Activated T-cell treated with anti-CD3 and anti-CD28 coated beads for 1 hour (primary cell): ENCODE measurements at regions not wholly inside any gene's neighbourhood (a gene's known extent, or its start where the extent isn't known, plus 50 kb on each side); places are given as distances from the start of the nearest gene placed in this dataset.

Experiments used
- DNase-seq: peaks from one replicate; pipeline ENCODE4 v3.0.0-alpha.2; 2020; ENCODE audit warnings: low read depth

DNA sequence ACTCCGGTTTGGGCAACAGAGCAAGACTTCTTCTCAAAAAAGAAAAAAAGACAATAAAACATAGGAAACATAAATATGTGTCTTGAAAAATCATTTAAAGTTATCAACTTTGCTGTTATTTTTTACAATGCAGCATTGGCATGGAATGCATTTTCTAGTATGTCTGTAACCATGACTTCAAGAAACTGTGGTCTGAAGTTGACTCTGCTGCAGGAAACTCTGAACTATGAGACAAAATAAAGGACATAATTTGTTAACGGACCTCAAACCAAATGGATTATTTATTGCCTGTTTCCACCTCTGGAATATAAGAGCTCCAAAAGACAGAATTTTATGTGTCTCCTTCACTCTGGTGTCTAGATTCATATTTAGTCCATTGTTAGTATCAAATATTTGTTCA is 79.1 kb downstream of the TRIB2 start:
- DNase-seq = no peak

DNA sequence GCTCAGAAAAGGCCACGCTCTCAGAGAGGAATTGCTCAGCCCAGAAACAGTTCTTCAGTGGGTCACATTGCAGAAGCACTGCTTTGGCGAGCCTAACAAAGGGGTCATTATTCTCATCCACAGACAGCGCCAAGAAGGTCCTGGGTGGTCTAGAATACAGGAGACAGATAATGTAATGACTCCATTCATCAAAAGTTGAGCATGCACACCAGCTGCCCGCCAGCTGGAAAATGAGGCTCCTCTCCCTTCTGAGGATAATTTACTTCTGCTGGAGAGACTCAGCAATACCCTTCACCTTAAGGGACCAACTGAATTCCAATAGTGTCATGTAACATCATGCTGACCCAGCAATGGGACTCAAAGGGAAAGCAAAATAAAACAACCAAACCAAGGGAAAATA is 79.9 kb downstream of the TRIB2 start:
- DNase-seq = no peak

DNA sequence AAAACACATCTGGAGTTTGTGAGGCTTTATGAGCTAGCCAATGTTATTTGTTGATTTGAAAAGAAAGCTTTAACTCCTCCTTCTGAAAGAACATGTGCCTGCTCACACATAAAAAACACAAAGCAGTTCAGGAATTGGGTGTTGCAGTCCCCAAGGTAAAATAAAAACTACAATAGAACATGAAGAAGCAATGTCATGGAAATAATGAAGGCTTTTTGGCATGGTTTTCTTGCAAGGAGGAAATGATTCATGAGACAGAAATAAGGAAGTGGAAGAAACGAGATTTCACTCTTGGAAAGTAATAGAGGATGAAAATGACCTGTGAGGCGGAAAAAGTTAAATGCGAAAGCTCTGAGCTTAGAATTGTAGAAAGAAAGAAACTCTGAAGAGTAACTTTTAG is 81.1 kb downstream of the TRIB2 start:
- DNase-seq = no peak

DNA sequence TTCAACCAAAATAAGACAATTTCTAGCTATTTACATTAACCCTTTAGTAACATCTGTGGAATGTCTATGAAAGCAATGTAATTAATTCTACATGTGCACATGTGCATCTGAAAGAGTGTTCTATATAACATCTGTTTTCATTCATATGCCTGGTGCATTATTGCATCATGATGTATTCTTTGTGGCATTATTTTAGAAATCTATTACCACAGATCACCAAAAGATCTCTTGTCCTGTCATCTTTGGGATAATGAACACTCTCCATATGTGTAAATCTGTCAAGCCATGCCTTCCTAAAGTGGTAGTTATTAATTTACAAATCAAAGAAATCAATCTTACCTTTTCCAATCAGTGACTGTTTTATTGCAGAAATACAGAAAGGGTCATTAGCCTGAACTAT is 86.9 kb downstream of the TRIB2 start:
- DNase-seq = no peak

DNA sequence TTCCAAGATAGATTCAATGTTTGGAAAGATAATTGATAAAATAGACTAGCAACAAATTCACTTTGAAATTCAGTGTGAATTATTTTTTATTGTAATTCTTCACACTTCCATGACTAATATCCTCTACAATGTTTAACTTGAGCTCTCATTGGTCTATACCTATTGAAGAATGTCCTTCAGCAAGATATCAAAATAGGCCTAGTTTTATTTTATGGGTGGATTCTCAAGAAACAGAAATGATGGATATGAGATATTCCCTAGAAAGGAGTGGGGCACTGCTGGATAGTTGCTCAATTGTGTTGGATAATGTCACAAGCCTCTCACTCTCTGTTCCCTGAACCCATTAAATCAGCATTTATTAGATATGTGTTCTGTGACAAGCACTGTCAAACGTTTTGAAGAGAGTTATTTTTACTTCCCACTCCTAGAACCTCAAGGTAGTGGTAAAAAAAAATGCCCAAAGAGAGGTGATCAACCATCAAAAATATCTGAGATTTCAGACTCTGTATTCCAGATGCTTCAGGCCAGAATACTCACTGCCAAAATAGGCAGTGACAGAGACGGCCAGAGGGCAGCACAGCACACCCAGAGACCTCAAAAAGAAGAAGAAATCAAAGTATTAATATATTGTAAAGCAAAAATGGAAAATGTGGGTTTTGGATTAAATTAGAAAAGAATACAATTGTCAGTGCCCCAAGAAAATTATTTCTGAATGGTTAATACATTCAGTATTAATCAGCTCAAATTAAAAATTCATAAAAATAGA is 87.5 kb downstream of the TRIB2 start:
- no peak for DNase-seq

DNA sequence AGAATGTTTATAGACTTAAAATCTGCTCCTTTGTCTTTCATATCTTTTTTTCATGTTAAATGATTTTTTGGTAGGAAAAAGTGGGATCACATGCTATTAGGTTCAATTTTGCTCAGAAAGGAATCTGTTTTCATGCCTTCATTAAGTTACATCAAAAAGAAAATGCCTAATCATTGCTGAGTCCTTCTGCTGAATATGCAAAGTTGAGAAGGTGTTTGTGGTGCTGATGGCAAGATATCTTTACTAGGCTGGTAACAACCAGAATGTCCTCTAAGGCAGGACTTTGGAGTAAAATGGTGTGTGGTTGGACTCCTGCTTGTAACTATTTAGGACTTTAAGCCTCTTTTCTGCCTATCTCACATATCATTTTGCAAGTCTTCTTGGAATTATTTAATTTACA is 88.3 kb downstream of the TRIB2 start:
- DNase-seq = no peak

DNA sequence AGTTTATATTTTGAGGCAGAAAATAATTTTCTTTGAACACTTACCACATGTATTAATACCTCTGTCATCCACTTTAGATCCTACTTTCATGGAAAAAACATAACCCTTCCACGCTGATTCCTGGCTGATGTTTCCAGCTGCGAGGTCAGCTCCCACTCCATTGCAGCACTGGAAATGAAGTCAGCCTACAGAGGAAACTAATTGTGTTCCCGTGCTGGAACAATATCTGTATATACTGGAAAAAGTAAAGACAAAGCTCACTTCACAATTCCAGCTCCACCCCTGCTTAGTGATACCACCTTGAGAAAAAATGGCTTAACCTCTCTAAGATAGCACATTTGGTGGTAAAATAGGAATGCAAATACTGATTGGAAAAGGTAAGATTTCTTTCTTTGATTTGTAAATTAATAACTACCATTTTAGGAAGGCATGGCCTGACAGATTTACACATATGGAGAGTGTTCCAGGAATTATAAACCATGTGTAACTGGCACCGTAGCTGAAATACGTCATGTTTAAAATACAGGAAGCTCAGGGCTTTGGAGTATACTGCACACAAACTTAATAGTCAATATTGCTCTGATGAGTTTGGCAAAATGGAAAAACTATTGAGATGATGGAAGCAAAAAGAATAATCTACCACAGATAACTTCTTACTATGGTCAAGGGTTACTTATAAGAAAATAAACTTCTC is 90.0 kb downstream of the TRIB2 start:
- DNase-seq = no peak

DNA sequence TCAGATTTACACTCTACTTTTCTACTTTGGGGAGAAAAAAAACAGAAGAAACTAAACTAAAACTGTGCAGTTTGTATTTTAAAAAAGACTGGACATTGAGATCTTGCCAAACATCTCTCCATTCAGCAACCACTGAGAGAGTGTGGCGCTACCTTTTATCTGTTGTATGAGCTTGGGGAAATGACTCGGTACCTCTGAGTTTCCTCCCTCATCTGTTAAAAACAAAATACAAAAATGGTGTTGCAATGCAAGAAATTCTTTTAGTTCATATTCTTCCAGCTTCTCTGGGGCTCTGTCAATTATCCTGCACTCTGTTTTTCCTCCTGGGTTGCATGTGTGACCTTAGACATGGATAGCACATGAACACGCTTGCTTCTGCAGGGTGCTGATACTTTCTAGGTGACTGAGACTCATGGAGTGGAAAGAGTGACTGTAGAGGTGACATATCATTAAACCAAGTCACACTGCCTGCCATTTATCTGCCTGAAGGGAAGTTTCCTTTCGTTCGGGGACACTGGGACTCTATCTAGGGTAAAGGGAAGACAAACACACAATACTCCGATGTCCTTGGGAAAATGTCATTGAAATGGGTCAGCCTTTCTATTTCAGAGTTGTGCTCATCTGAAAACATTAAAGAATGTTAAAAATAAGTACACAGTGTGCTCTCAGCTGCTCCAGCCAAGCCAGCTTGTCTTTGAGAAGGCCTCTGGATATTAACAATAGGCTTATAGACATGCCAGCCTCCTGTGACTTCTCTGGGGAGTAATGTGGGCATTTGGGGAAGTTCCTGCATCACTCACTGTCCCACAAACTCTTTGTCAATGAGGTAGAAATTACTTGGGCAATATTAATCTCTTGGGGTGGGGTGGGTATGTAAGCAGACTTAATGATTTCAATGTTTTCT is 91.4 kb downstream of the TRIB2 start:
- DNase-seq = no peak

DNA sequence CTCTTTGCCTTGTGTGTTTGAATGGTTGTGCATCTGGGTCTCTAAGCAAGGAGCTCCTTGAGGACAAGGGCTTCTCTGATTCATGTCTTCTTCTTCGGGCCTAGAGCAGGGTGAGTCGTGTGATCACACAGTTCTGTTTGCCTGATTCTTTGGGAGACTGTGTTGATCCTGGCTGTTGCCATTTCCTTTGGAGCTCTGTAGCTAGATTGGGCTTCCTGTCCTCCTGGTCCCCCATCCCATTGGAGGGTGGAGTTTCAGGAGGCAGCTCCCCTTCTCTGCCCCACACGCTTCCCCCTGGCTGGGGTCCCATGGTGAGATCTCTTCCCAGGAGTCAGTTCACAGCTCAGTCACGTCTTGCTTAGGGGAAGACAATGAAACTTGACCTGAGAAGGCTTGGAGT is 92.8 kb downstream of the TRIB2 start:
- no peak for DNase-seq

DNA sequence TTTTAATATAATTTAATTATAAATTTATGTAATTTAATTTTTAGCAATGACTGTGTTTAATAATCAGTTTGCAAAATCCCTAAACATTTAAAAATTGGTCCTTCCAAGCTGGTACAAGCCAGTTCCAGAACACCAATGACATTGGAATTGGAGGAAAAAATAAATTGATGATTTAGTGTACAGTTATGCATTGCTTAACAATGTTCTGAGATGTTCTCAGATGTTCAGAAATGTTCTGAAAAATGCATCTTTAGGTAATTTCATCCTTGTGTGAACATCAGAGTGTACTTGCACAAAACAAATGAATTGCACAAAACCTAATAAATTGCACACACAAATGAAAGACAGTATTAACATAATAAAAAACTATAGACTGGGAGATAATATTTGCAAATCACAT is 95.2 kb downstream of the TRIB2 start:
- DNase-seq = no peak

DNA sequence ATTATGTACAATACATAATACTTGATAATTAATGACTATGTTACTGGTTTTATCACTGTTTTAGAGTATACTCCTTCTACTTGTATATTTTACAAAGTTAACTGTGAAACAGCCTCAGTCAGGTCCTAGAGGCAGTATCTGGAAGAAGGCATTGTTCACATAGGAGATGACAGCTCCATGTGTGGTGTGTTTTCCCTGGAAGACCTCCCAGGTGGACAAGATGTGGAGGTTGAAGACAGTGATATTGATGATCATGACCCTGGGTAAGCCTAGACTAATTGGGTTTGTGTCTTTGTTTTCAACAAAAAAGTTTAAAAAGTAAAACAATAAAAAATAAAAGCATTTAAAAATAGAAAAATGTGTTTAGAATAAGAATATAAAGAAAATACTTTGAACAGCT is 96.4 kb downstream of the TRIB2 start:
- DNase-seq = no peak

DNA sequence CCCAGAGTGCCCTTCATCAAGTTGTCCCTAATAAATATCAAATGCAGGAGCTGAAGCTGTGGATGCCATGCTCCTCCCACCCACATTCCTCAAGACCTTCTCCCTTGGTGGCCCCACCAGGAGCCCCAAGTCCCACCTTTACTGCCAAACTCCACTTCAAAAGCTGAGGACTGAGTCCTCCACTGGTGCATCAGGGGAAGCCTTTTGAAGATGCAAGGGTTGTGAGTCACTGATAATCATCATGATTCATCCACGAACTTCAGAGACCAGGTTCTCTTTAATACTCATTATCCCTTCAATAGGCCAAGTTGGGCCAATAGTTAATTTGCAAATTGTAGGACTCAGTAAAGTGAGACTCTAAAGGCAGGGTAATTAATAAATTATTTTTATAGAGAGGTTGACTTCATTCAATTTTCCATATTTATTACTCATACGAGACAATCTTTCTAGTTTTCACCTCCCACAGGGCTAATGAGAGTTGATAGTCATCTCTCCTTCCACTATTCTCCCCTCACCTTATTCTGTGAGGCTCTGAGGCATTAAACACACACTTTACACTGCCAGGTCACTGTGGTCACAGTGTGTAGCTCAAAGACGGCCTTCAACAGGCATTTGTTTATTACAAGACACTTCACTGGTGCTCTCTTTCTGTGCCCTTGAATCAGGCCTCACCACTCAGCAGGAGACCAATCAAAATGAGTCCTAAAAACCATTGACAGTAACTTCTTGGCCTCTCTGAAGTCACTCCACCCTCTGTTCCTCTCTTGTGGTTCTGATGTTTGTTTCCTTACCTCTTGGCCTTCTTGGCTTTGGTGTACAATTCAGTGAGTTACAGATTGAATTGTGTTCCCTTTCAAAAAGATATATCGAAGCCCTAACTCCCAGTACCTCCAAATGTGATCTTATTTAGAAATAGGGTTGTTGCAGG is 99.9 kb downstream of the TRIB2 start:
- no peak for DNase-seq

DNA sequence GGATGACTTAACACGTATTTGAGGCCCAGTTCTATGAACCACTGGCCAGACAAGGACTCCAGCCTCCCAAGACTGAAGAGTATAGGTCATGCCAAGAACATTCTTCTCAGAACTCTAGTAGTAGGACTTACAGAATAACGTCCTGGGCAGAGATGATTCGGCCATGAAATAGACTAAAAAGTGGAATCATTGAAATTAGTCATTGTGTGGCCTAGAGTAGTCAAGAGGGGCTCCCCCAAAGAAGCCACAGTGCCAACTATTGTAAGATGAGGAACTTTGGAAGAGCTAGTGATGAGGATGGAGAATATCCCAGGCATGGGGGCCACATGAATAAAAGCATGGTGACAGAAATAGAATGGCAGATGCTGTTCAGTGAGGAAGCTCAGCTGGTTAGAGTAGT is 101.1 kb downstream of the TRIB2 start:
- no peak for DNase-seq

DNA sequence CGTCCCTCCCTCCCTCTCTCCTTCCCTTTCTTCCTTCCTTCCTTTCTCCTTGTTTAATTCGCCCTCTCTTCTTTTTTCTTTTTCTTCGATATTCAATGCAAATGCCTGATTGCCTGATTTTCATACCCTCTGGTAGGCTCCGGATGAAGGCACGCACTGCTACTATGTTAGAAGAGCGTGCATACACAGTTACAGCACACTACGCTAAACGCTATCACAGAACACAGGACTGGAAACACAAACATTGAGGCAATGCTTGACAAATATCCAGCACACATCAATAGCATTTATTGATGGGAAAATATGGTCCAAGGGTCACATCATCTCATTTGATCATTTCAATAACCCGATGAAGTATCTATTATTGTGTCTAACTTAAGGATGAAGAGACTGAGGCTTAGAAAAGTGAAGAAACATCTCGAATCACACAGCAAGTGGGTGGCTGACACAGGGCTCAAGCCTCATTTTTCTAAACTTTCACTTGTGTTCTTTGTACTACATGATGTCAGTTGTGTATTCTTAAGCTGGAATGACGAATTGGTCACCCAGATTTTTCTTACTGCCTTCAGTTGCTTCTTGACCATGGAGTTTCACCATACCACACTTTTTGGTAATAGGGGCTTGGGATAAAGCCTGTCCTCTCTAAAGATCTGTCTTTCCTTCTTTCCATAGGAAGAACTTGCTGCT is 101.8 kb downstream of the TRIB2 start:
- DNase-seq = no peak

DNA sequence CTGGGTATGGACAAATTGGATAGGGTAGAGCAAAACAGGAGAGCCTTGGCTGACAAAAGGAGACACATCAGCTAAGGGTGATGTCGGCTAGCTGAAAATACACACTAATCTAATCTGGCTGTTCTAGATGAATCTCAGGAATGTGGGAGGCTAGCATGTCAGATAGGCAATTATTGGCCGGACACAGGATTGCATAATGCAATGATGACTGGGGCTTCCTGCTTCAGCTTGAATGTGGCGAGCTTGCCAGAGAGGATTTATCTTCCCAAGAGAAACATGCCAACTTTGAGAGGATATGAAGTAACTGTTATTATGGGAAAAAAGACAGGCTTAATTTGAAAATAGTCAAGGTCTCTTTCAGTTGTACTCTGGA is 102.4 kb downstream of the TRIB2 start:
- DNase-seq = no peak

DNA sequence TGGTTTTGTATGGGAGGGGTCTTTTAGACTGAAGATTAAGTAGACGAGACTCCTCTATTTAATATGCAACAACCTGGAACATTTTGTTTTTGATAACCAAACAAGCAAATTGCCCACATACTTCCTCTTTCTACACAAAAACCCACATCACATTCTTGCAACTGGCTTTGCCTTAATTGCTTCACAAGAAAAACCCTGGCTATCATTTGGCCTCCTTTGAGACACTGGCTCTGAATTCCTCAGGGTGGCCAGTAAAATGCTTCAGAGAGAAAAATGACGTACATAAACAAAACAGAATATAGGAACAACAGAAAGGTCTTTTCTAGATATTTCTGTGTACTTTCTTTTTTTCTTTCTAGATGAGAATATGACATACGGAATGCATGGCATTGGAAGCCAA is 103.0 kb downstream of the TRIB2 start:
- DNase-seq = no peak

DNA sequence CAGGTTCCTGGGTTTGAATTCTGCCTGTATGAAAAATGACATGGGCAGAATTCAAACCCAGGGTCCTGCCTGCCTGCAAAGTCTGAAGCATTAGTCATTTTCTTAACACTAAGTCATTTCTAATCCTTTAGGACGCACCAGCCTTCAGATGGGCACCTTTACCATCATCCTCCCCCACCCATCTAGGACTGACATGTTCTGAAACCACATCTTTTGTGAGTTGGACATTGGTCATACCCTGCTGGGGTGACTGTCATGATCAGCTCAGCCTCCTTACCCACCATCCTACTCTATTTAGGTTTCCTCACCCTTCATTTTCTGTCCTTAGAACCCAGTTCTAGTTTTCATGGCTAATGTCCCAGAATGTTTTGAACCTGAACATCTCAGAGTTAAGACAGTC is 104.9 kb downstream of the TRIB2 start:
- DNase-seq = no peak

DNA sequence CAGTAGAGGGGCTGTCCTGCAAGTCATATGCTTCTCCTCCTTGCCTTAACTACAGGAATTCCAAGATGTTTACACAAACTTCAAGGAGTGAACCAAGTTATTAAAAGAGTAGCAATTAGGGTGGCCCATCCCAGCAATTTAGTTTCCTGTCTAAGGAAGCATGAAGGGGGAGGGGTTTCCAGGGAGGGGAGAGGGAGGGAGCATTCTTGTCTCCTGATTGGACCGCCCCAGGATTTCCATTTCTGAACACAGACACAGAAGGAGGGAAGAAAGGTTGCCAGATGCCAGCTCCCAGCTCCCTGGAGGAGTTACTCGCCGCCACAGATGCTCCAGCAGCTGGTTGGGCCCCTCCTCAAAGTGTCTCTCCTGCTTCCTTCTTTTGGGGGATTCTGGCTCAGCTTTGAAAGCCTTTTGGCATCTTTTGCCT is 107.6 kb downstream of the TRIB2 start:
- DNase-seq = no peak

DNA sequence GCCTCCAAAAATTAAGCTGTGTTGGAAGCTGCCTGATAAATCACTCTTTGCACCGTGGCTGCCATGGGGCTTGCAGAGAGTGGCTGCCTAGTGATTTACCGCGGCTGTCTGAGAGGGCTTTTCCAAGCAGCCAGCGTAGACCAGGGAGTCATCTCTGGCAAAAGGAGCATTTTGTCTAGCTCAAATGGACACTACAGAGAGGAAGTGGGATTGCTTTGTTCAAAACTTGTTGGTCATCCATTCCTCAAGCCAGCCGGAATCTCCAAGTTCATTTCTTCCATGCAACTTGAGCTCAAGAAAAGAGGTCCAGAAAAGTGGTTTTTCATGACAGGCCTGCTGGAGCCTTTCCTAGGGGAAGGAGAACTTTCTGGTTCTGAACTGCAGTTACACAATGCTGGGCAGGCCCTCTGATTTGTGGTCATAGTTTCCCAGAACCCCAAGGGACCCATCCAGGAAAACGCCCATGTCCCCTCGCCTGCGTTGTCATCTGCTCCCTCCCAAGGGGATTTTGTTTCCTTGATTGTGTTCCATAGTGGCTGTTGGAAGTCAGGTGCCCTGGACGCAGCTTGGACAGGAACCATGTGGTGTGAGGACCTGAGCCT is 108.1 kb downstream of the TRIB2 start:
- DNase-seq = no peak

DNA sequence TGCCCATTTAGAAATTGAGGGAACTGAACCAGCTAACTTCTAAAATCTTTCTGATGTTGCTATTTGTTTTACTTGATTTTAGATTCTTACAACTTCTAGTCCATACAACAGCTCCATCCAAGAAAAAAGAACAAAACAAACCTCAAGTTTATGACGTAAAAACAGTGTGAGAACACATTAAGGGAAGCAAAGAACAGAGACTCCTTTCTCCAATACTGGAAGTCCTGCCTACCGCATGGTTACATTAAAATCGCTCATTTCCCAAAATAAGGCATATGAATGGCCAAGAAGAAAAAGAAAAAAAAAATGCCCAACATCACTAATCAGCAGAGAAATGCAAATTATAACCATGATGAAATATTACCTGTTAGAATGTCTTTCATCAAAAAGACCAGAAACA is 110.0 kb downstream of the TRIB2 start:
- no peak for DNase-seq

DNA sequence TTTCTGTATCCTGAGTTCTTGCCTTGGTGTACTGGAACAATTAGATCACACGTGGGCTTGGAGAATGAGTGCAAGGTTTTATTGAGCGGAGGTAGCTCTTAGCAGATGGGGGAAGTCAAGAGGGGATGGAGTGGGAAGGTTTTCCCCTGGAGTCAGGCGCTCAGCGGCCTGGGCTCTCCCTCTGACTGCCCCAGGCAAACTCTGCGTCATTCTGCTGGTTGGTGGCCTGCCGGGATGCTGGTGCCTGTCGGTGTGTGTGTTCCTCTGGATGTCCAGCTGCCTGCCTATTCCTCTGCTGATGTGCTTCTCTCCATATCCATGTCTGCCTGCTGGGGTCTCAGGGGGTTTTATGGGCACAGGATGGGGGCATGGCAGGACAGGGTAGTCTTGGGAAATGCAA is 111.0 kb downstream of the TRIB2 start:
- no peak for DNase-seq
